GM18520 (cell line): ENCODE measurements at regions not wholly inside any gene's neighbourhood (a gene's known extent, or its start where the extent isn't known, plus 50 kb on each side); places are given as distances from the start of the nearest gene placed in this dataset.

ENCODE experiments used
- ATAC-seq: cut with Tn5 transposase; IDR thresholded peaks from one replicate; pipeline ENCODE4 v1.9.1; 2021; ENCODE audit not compliant: unreplicated experiment

DNA sequence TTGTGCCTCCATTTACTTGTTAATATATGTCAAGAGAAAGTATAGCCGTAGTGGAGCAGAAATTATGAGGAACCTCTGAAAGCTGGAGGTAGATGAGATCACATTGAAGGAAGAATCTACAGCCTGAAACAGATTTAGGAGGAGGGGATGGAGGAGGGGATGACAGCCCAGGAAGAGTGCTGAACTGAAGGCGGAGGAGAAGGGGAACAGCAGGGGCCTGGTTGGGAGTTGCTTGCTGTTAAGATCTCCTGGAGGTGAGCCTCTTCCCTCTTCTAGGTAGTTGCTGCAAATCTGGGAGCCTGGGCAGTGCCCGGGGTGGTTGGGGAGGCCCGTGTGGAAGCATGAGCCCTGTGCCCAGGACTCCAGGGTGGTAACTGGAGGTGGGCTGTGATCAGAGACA is 111.8 kb upstream of the SEMA6A start:
- ATAC-seq = no peak

DNA sequence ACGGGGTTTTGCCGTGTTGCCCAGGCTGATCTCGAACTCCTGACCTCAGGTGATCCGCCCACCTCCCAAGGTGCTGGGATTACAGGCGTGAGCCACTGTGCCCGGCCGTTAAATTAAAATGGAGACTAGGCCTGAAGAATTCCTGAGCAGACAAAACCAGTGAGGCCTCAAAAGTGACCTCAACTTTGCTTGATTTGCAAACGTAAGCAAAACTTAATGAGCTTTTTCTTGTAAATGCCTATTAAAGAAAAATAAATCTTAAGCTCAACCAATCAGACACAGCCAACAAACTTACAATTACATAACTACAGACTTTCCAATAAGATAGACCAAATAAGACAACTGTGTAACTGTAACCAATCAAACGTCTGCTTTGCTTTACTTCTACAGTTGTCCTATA is 111.3 kb upstream of the SEMA6A start:
- no peak for ATAC-seq

- ATAC-seq = no peak
These were observed 110.4 kb upstream of the SEMA6A start for GRCh38 chr5:116685069-116685468.

- peak; percentile 98 for ATAC-seq
These were observed 106.9 kb upstream of the SEMA6A start for GRCh38 chr5:116681334-116682013.

- no peak for ATAC-seq
These were observed 100.9 kb upstream of the SEMA6A start for GRCh38 chr5:116675626-116675910.

DNA sequence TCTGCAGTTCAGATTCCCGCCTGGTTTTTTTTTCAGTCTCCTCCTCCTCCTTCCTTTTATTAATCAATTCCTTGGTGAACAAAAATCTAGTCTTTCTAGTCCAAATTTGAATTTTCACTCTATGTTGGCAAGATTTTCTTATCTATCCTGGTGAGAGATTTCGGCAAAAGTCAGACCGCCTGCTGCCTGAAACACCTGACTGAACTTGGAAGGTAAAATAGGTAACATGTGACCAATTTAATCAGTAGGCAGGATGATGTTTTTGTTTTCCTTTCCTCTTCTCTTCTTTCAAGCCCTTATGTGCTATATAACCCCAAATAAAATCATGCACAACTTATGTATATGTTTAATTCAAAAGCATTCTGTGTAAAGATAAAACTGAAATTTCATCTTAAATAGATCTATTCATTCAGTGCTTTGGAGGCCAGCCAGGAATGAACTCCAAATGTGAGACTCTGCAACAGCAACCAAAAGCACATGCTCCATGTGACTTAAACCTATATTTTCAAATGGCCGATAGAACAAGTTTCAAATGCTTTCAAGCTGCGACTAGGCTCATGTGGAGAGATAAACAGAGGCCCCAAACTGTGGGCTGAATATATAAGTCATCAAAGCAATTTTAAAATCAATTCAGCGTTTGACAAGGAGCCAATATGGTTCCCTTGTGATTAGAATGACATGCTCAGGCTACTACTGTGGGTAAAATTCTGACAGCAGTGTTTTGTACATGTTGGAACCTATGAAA is 100.4 kb upstream of the SEMA6A start:
- no peak for ATAC-seq

DNA sequence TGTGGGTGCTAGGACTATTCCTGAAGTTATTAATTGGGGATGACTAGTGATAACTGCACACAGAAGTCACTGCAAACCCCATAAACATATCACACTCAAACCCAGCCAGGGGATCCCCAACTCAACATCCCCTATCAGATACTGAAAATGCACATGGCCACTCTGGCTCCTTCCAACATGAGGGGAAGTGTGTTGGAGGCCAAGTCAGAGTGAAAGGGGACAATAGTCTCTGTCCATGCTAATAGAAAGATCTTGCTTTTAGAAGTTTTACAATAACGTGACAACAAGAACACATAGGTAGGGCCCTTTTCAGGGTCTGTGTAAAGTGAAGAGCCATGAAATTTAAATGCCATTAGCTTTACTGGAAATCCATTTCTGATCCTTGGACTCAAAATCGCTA is 98.8 kb upstream of the SEMA6A start:
- ATAC-seq = no peak

- no peak for ATAC-seq
These were observed 97.6 kb upstream of the SEMA6A start for GRCh38 chr5:116672203-116672602.

GRCh38 chr5:116671211-116671736 is 96.7 kb upstream of the SEMA6A start:
- ATAC-seq = peak; percentile 90

DNA sequence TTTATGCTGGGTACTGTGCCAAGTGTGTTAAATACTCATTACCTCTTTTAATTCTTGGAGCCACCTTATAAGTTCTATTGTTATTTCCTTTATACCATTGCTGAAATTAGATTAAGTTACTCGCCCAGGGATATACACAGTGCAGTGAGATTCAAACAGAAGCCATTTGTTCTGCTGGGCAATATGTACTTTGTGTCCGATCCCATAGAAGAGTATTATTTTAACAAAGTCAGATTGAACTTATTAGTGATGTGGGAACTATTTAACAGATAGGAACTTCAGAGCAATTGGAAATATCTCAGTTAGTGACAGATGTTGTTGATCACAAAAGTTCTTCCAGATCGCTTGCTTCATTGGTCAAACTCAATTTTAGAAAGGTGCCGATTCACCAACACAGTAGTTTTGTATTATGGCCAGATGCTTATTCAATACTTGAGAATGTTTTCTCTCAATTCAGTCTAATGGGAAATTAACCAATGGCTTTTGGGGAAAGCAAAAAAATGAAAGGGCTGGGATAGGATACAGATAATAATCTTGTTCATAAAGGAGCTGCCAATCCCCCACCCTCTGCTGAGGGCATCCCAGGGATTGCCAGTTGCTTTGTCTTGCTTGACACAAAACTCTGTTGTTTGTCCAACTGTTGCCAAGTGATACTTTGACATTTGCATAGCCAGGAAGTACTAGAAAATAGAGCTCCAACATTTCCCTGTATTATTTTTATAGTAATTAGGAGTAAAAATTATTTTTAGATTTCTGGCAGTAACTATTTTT is 94.8 kb upstream of the SEMA6A start:
- ATAC-seq = no peak

- no peak for ATAC-seq
These were observed 93.8 kb upstream of the SEMA6A start for GRCh38 chr5:116668390-116668789.

- ATAC-seq = no peak
These were observed 92.3 kb upstream of the SEMA6A start for GRCh38 chr5:116666901-116667300.

DNA sequence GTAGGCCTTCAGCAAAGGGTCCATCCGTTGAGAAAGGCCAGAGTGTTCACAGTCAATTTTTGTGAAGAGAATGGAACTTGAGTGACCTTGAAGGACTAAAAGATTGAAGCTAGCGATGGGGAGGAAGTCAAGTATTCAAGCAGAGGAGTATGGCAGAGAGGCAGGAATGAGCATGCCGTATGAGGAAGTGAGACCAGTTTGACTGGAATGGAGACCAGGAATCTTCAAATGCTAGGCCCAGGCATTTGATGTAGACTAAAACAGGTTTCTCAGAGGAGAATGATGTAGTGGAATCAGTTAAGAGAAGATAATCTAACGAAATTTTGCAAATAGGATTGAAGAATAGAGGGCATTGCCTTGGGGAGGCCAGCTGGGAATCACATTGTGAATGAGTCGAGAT is 90.4 kb upstream of the SEMA6A start:
- no peak for ATAC-seq

GRCh38 chr5:116663081-116663480 is 88.5 kb upstream of the SEMA6A start:
- ATAC-seq = no peak

DNA sequence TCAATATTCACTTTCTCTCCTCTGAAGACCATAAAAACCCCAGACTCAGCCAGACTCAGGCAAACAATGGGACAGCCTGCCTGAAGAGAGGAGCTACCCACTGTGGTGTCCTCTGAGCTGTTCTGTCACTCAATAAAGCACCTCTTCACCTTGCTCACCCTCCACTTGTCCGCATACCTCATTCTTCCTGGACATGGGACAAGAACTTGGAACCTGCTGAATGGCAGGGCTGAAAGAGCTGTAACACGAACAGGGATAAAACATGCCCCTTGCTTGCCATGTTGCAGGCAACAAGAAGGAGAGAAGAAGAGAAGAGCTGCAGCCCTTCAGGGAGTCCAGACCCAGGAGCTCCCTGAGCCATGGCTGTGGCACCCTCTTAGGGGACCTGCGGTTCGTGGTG is 86.8 kb upstream of the SEMA6A start:
- no peak for ATAC-seq

DNA sequence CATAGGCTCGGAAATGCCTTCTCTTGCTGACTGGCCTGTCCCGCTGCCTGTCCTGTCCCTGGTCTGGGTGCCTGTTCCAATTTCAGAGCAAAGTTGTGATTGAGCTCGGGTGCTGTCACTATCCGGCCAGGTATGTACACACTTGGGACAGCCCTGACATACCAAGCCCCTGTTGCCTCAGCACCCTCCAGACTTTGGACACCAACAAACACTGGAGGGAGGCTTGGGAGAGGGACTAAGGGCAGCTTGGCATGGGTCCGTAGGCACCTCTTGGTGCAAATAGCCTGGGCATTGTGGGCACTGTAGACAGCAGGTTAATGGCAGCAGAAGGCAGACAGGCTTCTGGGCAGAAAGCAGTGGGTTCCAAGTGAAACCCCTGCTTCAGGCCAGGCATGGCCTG is 86.3 kb upstream of the SEMA6A start:
- no peak for ATAC-seq

DNA sequence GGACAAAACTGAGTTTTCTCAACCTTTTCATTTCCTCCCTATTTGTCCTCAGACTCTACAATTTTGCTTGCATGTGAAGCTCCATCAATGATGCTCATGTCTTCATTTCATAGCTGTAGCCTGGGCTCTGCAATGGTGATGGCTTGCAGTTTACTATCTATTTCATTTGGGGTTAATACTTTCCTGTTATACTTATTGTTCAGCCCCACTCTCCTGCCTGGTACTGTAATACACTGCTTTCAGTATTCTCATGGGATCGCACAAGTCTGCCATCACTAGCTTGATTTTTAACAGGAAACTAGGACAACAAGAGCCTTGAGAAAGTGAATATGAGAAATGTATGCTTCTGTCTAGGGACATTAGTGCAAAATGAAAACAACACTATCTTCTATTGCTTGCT is 84.2 kb upstream of the SEMA6A start:
- ATAC-seq = no peak

- ATAC-seq = no peak
These were observed 83.5 kb upstream of the SEMA6A start for GRCh38 chr5:116658141-116658540.

DNA sequence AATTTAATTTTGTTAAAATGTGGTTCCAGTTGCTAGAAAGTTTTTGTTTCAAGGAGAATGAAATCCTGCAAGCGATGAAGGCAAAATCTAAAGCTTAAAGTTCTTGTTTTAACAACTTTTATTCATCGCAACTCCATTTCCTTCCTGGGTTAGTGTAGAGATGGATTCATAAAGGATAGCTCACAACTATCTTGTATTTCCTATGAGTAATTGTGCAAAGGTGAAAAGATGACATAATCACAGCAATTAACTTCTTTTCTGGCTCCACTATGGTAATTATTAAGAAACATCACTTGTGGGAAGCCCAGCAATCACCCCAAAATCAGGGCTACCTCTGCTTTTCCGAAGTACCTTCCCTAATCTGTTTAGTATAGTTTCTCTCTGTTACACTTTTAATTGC is 80.8 kb upstream of the SEMA6A start:
- no peak for ATAC-seq

GRCh38 chr5:116654925-116655324 is 80.3 kb upstream of the SEMA6A start:
- no peak for ATAC-seq

- no peak for ATAC-seq
These were observed 78.3 kb upstream of the SEMA6A start for GRCh38 chr5:116652903-116653302.

- ATAC-seq = peak; percentile 93
These were observed 77.6 kb upstream of the SEMA6A start for GRCh38 chr5:116652196-116652729.
